BLaER1 treated with 17β-estradiol and CSF1 and Interleukin-3, amounts not matched to agents 10 nM and 100 nM (cell line): ENCODE measurements at regions not wholly inside any gene's neighbourhood (a gene's known extent, or its start where the extent isn't known, plus 50 kb on each side); places are given as distances from the start of the nearest gene placed in this dataset.

Experiments used
- H3K27ac ChIP-seq, 11 experiments: shearing (Covaris generic); formaldehyde crosslinking; 2 replicates each; pipeline ENCODE4 v1.8.1; 2022
- H3K27me3 ChIP-seq, 11 experiments: shearing (Covaris generic); formaldehyde crosslinking; 2 replicates each; pipeline ENCODE4 v1.8.1; 2022
- H3K36me3 ChIP-seq, 11 experiments: shearing (Covaris generic); formaldehyde crosslinking; 2 replicates each; pipeline ENCODE4 v1.8.1; 2022
- H3K4me1 ChIP-seq, 10 experiments: shearing (Covaris generic); formaldehyde crosslinking; 2 replicates each; pipeline ENCODE4 v1.8.1; 2022
- H3K4me2 ChIP-seq, 11 experiments: shearing (Covaris generic); formaldehyde crosslinking; 2 replicates each; pipeline ENCODE4 v1.8.1; 2022
- H3K4me3 ChIP-seq, 10 experiments: shearing (Covaris generic); formaldehyde crosslinking; 2 replicates each; pipeline ENCODE4 v1.8.1; 2022
- H3K9ac ChIP-seq, 11 experiments: shearing (Covaris generic); formaldehyde crosslinking; 2 replicates each; pipeline ENCODE4 v1.8.1; 2022
- H3K9me3 ChIP-seq, 11 experiments: shearing (Covaris generic); formaldehyde crosslinking; replicated peaks in 1 of 11; 2 replicates each; pipeline ENCODE4 v1.8.1; 2022
- H4K20me1 ChIP-seq, 11 experiments: shearing (Covaris generic); formaldehyde crosslinking; 2 replicates each; pipeline ENCODE4 v1.8.1; 2022
- Cebpa-rat ChIP-seq, 11 experiments: shearing (Covaris generic); IDR thresholded peaks; 2 replicates each; pipeline ENCODE4 v1.8.1; 2022

- Histone ChIP-seq H3K27ac (peak overlapping the region in 5 of 11 experiments; percentile 5 to 76 (median 51); a peak in 9 of 22 replicates), H3K4me3 (no peak overlapping the region), H3K27me3 (no peaks in the 10 kb centered on the region), H3K4me2 (peak overlapping the region in 4 of 11 experiments; percentile 32 to 61 (median 56); a peak in 6 of 22 replicates), H3K36me3 (no peaks in the 10 kb centered on the region), H3K9ac (peak overlapping the region in 1 of 11 experiments; percentile 45; a peak in 1 of 22 replicates), H3K4me1 (peaks cover 0 to 38% (median 2%) of the 10 kb centered on the region in 10 experiments; a peak in 9 of 20 replicates), H3K9me3 (peaks cover 0 to 7% (median 5%) of the 10 kb centered on the region in 11 experiments; a peak in 10 of 22 replicates), H4K20me1 (no peaks in the 10 kb centered on the region)
- no peak for TF ChIP-seq Cebpa-rat (IDR thresholded peaks at IDR 0.05)
Observed at GRCh38 chr12:82029936-82030335, 270.8 kb upstream of the PPFIA2 start.

- no peaks in the 10 kb centered on the region for H3K9me3 ChIP-seq
- H4K20me1 ChIP-seq, result no peaks in the 10 kb centered on the region
- TF ChIP-seq Cebpa-rat (IDR thresholded peaks at IDR 0.05), result no peak
- H3K4me2 ChIP-seq, result peak overlapping the region in 2 of 11 experiments; percentile 50 to 61; a peak in 2 of 22 replicates
- no peak overlapping the region for H3K9ac ChIP-seq
- H3K4me1 ChIP-seq, result peaks cover 0 to 38% (median 2%) of the 10 kb centered on the region in 10 experiments; a peak in 9 of 20 replicates
- no peak overlapping the region for H3K4me3 ChIP-seq
- no peaks in the 10 kb centered on the region for H3K27me3 ChIP-seq
- no peaks in the 10 kb centered on the region for H3K36me3 ChIP-seq
- H3K27ac ChIP-seq, result peak overlapping the region in 2 of 11 experiments; percentile 61 to 76; a peak in 6 of 22 replicates
Observed at GRCh38 chr12:82028772-82029171, 269.6 kb upstream of the PPFIA2 start.

- H3K9ac ChIP-seq, result no peak overlapping the region
- no peaks in the 10 kb centered on the region for H3K36me3 ChIP-seq
- H3K27ac ChIP-seq, result no peak overlapping the region
- no peak for TF ChIP-seq Cebpa-rat (IDR thresholded peaks at IDR 0.05)
- no peaks in the 10 kb centered on the region for H4K20me1 ChIP-seq
- H3K27me3 ChIP-seq, result no peaks in the 10 kb centered on the region
- no peak overlapping the region for H3K4me3 ChIP-seq
- peak overlapping the region in 4 of 11 experiments; percentile 35 to 66 (median 47); a peak in 5 of 22 replicates for H3K4me2 ChIP-seq
- H3K9me3 ChIP-seq, result no peaks in the 10 kb centered on the region
- peaks cover 0 to 38% (median 2%) of the 10 kb centered on the region in 10 experiments; a peak in 9 of 20 replicates for H3K4me1 ChIP-seq
Observed at GRCh38 chr12:82027612-82028011, 268.5 kb upstream of the PPFIA2 start.

- Histone ChIP-seq H3K27ac (no peak overlapping the region), H3K9me3 (no peaks in the 10 kb centered on the region), H3K27me3 (no peaks in the 10 kb centered on the region), H4K20me1 (no peaks in the 10 kb centered on the region), H3K9ac (no peak overlapping the region), H3K36me3 (no peaks in the 10 kb centered on the region), H3K4me3 (no peak overlapping the region), H3K4me1 (peaks cover 0 to 30% (median 2%) of the 10 kb centered on the region in 10 experiments; a peak in 9 of 20 replicates), H3K4me2 (no peak overlapping the region)
- TF ChIP-seq Cebpa-rat (IDR thresholded peaks at IDR 0.05), result no peak
Observed at GRCh38 chr12:82025462-82025861, 266.3 kb upstream of the PPFIA2 start.

- no peaks in the 10 kb centered on the region for H3K36me3 ChIP-seq
- H3K4me3 ChIP-seq, result no peak overlapping the region
- H3K9ac ChIP-seq, result no peak overlapping the region
- H3K27me3 ChIP-seq, result no peaks in the 10 kb centered on the region
- H3K27ac ChIP-seq, result no peak overlapping the region
- TF ChIP-seq Cebpa-rat (IDR thresholded peaks at IDR 0.05), result no peak
- no peak overlapping the region for H3K4me2 ChIP-seq
- peaks cover 23 to 36% (median 30%) of the 10 kb centered on the region in 11 experiments for H3K9me3 ChIP-seq
- no peaks in the 10 kb centered on the region for H3K4me1 ChIP-seq
- no peaks in the 10 kb centered on the region for H4K20me1 ChIP-seq
Observed at GRCh38 chr12:82019533-82019932, 260.4 kb upstream of the PPFIA2 start.

- H3K36me3 ChIP-seq, result no peaks in the 10 kb centered on the region
- H3K27ac ChIP-seq, result no peak overlapping the region
- no peak overlapping the region for H3K4me3 ChIP-seq
- TF ChIP-seq Cebpa-rat (IDR thresholded peaks at IDR 0.05), result no peak
- no peak overlapping the region for H3K4me2 ChIP-seq
- no peaks in the 10 kb centered on the region for H4K20me1 ChIP-seq
- H3K9ac ChIP-seq, result no peak overlapping the region
- no peaks in the 10 kb centered on the region for H3K27me3 ChIP-seq
- H3K4me1 ChIP-seq, result no peaks in the 10 kb centered on the region
- H3K9me3 ChIP-seq, result peaks cover 23 to 36% (median 30%) of the 10 kb centered on the region in 11 experiments
Observed at GRCh38 chr12:82015623-82016347, 256.6 kb upstream of the PPFIA2 start.

GRCh38 chr12:82012176-82012575 is 253.0 kb upstream of the PPFIA2 start:
- Histone ChIP-seq H3K27ac (no peak overlapping the region), H3K36me3 (no peaks in the 10 kb centered on the region), H3K9me3 (peaks cover 0 to 13% (median 7%) of the 10 kb centered on the region in 11 experiments; a peak in 16 of 22 replicates), H4K20me1 (no peaks in the 10 kb centered on the region), H3K4me3 (no peak overlapping the region), H3K9ac (no peak overlapping the region), H3K4me2 (no peak overlapping the region), H3K4me1 (no peaks in the 10 kb centered on the region), H3K27me3 (no peaks in the 10 kb centered on the region)
- no peak for TF ChIP-seq Cebpa-rat (IDR thresholded peaks at IDR 0.05)

GRCh38 chr12:82009524-82009923 is 250.4 kb upstream of the PPFIA2 start:
- no peak overlapping the region for H3K9ac ChIP-seq
- H4K20me1 ChIP-seq, result no peaks in the 10 kb centered on the region
- no peak overlapping the region for H3K27ac ChIP-seq
- no peak overlapping the region for H3K4me3 ChIP-seq
- no peaks in the 10 kb centered on the region for H3K36me3 ChIP-seq
- H3K4me1 ChIP-seq, result no peaks in the 10 kb centered on the region
- H3K27me3 ChIP-seq, result no peaks in the 10 kb centered on the region
- H3K4me2 ChIP-seq, result no peak overlapping the region
- H3K9me3 ChIP-seq, result no peaks in the 10 kb centered on the region
- no peak for TF ChIP-seq Cebpa-rat (IDR thresholded peaks at IDR 0.05)

- H4K20me1 ChIP-seq, result no peaks in the 10 kb centered on the region
- H3K4me2 ChIP-seq, result no peak overlapping the region
- H3K9me3 ChIP-seq, result no peaks in the 10 kb centered on the region
- H3K27ac ChIP-seq, result no peak overlapping the region
- H3K9ac ChIP-seq, result no peak overlapping the region
- no peaks in the 10 kb centered on the region for H3K4me1 ChIP-seq
- H3K27me3 ChIP-seq, result no peaks in the 10 kb centered on the region
- no peaks in the 10 kb centered on the region for H3K36me3 ChIP-seq
- H3K4me3 ChIP-seq, result no peak overlapping the region
- TF ChIP-seq Cebpa-rat (IDR thresholded peaks at IDR 0.05), result no peak
Observed at GRCh38 chr12:82008251-82008650, 249.1 kb upstream of the PPFIA2 start.
